CD14-positive monocyte (primary cell): ENCODE measurements at regions not wholly inside any gene's neighbourhood (a gene's known extent, or its start where the extent isn't known, plus 50 kb on each side); places are given as distances from the start of the nearest gene placed in this dataset.

Experiments
- DNase-seq, 3 donors: peaks; one replicate each; pipeline ENCODE4 v3.0.0-alpha.2; 2011 to 2022
- H2AFZ ChIP-seq: 2 replicates; pipeline ENCODE4 v1.6.0; 2012; ENCODE audit warnings: mild to moderate bottlenecking, low read depth, low read length, inconsistent platforms; ENCODE audit not compliant: insufficient read depth, poor library complexity, severe bottlenecking
- H3K27ac ChIP-seq, 2 donors: 1 replicate in 1 of 2; 2 replicates in 1 of 2; pipeline ENCODE4 v1.5.1; 2012 to 2013; ENCODE audit warnings: low read length in 2 of 2, control low read depth in 1 of 2, inconsistent platforms in 1 of 2, low read depth in 1 of 2, mild to moderate bottlenecking in 1 of 2
- H3K27me3 ChIP-seq, 2 donors: one replicate each; pipeline versions ENCODE4 v1.6.0 to v1.6.1; 2011 to 2013; ENCODE audit warnings: low read length in 2 of 2; ENCODE audit not compliant: control insufficient read depth in 2 of 2, insufficient read depth in 2 of 2
- H3K36me3 ChIP-seq, 2 donors: replicated peaks in 1 of 2; 1 replicate in 1 of 2; 2 replicates in 1 of 2; pipeline versions ENCODE4 v1.5.1 to v1.6.1; 2012 to 2013; ENCODE audit warnings: low read length in 2 of 2, control low read depth in 1 of 2, inconsistent platforms in 1 of 2, mild to moderate bottlenecking in 1 of 2; ENCODE audit not compliant: insufficient read depth in 2 of 2, control insufficient read depth in 1 of 2
- H3K4me1 ChIP-seq, 2 donors: 1 replicate in 1 of 2; 2 replicates in 1 of 2; pipeline versions ENCODE4 v1.5.1 to v1.6.1; 2012 to 2013; ENCODE audit warnings: low read length in 2 of 2, control low read depth in 1 of 2, inconsistent platforms in 1 of 2, mild to moderate bottlenecking in 1 of 2, moderate library complexity in 1 of 2; ENCODE audit not compliant: insufficient read depth in 2 of 2, control insufficient read depth in 1 of 2
- H3K4me2 ChIP-seq: replicated peaks from 2 replicates; pipeline ENCODE3; 2012; ENCODE audit warnings: low read length, moderate library complexity, mild to moderate bottlenecking; ENCODE audit not compliant: poor library complexity, severe bottlenecking; ENCODE audit errors: extremely low read depth
- H3K4me3 ChIP-seq, 3 experiments: fragments of 200-600 bp in 1 of 3; sonication (generic) in 1 of 3; replicated peaks in 1 of 3; 1 replicate in 2 of 3; 2 replicates in 1 of 3; pipeline ENCODE4 v1.5.1; 2011 to 2013; ENCODE audit warnings: low read length in 3 of 3, mild to moderate bottlenecking in 3 of 3, control low read depth in 2 of 3, low read depth in 2 of 3, inconsistent platforms in 1 of 3, moderate library complexity in 1 of 3
- H3K79me2 ChIP-seq: 2 replicates; pipeline ENCODE4 v1.6.0; 2012; ENCODE audit warnings: mild to moderate bottlenecking, control low read depth, inconsistent platforms, low read length, moderate library complexity; ENCODE audit not compliant: insufficient read depth
- H3K9ac ChIP-seq: 2 replicates; pipeline ENCODE4 v1.6.0; 2017; ENCODE audit warnings: low read length, mild to moderate bottlenecking; ENCODE audit not compliant: insufficient read depth, poor library complexity, severe bottlenecking
- H3K9me3 ChIP-seq, 2 donors: replicated peaks in 1 of 2; 1 replicate in 1 of 2; 2 replicates in 1 of 2; pipeline versions ENCODE4 v1.5.1 to v1.6.1; 2012 to 2013; ENCODE audit warnings: low read length in 2 of 2, control low read depth in 1 of 2; ENCODE audit not compliant: control insufficient read depth in 1 of 2, insufficient read depth in 1 of 2
- H4K20me1 ChIP-seq: 2 replicates; pipeline ENCODE4 v1.6.0; 2012; ENCODE audit warnings: mild to moderate bottlenecking, low read length, control low read depth, moderate library complexity; ENCODE audit not compliant: insufficient read depth
- H3K27ac Mint-ChIP-seq, 7 donors: one replicate each; pipeline ENCODE4 v1.8.0; 2020; ENCODE audit warnings: mild to moderate bottlenecking in 7 of 7, mixed read lengths in 7 of 7, moderate library complexity in 6 of 7, inconsistent platforms in 2 of 7
- H3K27me3 Mint-ChIP-seq, 3 donors: one replicate each; pipeline ENCODE4 v1.8.0; 2021 to 2022; ENCODE audit warnings: low read depth in 3 of 3, mild to moderate bottlenecking in 3 of 3, mixed read lengths in 3 of 3, moderate library complexity in 3 of 3, inconsistent platforms in 1 of 3
- H3K36me3 Mint-ChIP-seq, 2 donors: one replicate each; pipeline ENCODE4 v1.8.0; 2020; ENCODE audit warnings: mixed read lengths in 2 of 2, inconsistent platforms in 1 of 2, mild to moderate bottlenecking in 1 of 2
- H3K4me1 Mint-ChIP-seq: one replicate; pipeline ENCODE4 v1.8.0; 2020; ENCODE audit warnings: mild to moderate bottlenecking, mixed read lengths
- H3K4me3 Mint-ChIP-seq, 2 donors: one replicate each; pipeline ENCODE4 v1.8.0; 2020; ENCODE audit warnings: mild to moderate bottlenecking in 2 of 2, mixed read lengths in 2 of 2, moderate library complexity in 1 of 2
- H3K9me3 Mint-ChIP-seq, 7 donors: one replicate each; pipeline ENCODE4 v1.8.0; 2020 to 2022; ENCODE audit warnings: mixed read lengths in 7 of 7, mild to moderate bottlenecking in 6 of 7, moderate library complexity in 6 of 7, inconsistent platforms in 2 of 7
- CTCF ChIP-seq: fragments of 200-600 bp; IDR thresholded peaks from one replicate; pipeline ENCODE4 v1.8.0; 2022; ENCODE audit warnings: antibody characterized with exemption, mild to moderate bottlenecking
- WGBS: methylation state at CpG from one replicate; pipeline ENCODE4 v1.1.5; 2013; ENCODE audit warnings: missing lambda C conversion rate; ENCODE audit not compliant: insufficient coverage; 5-methylcytosine and 5-hydroxymethylcytosine counted together
- intact Hi-C, 2 donors: fragments of 100-400 bp; cut with micrococcal nuclease; formaldehyde crosslinking; loops; one replicate each; pipeline versions ENCODE4 v1.15.0 to v1.15.1; 2023

GRCh38 chr22:48557473-48557872, 1270.2 kb downstream of the BRD1 start:
- WGBS, result 95% methylated on average over 11 of the region's 11 CpGs

GRCh38 chr22:48556751-48557150, 1270.9 kb downstream of the BRD1 start:
- DNase-seq, result no peak
- Histone ChIP-seq H3K4me2 (no peak overlapping the region), H2AFZ (no peak overlapping the region), H3K27ac (no peak overlapping the region), H3K27me3 (no peaks in the 10 kb centered on the region), H3K9me3 (no peaks in the 10 kb centered on the region), H3K79me2 (no peaks in the 10 kb centered on the region), H3K4me3 (no peak overlapping the region), H4K20me1 (no peaks in the 10 kb centered on the region), H3K4me1 (no peaks in the 10 kb centered on the region), H3K36me3 (no peaks in the 10 kb centered on the region), H3K9ac (no peak overlapping the region)
- H3K9me3 Mint-ChIP-seq, result peaks cover 0 to 9% (median 0%) of the 10 kb centered on the region in 7 donors
- intact Hi-C loops, result no loop called here
- no peak overlapping the region for H3K4me3 Mint-ChIP-seq
- 89% methylated on average over 11 of the region's 12 CpGs for WGBS
- H3K36me3 Mint-ChIP-seq, result no peaks in the 10 kb centered on the region
- H3K27ac Mint-ChIP-seq, result no peak overlapping the region
- H3K27me3 Mint-ChIP-seq, result peaks cover 0 to 8% (median 1%) of the 10 kb centered on the region in 3 donors
- H3K4me1 Mint-ChIP-seq, result no peaks in the 10 kb centered on the region
- no peak for TF ChIP-seq CTCF

More at GRCh38 chr22:48557473-48557872, 1270.2 kb downstream of the BRD1 start:
- Histone ChIP-seq H2AFZ (no peak overlapping the region), H3K4me3 (no peak overlapping the region), H3K79me2 (no peaks in the 10 kb centered on the region), H3K4me2 (no peak overlapping the region), H3K9ac (no peak overlapping the region), H3K9me3 (no peaks in the 10 kb centered on the region), H3K4me1 (no peaks in the 10 kb centered on the region), H3K36me3 (no peaks in the 10 kb centered on the region), H4K20me1 (no peaks in the 10 kb centered on the region), H3K27ac (no peak overlapping the region), H3K27me3 (no peaks in the 10 kb centered on the region)
- peaks cover 0 to 8% (median 1%) of the 10 kb centered on the region in 3 donors for H3K27me3 Mint-ChIP-seq
- peaks cover 0 to 9% (median 0%) of the 10 kb centered on the region in 7 donors for H3K9me3 Mint-ChIP-seq
- H3K4me1 Mint-ChIP-seq, result no peaks in the 10 kb centered on the region
- no peak for DNase-seq
- H3K4me3 Mint-ChIP-seq, result no peak overlapping the region
- H3K36me3 Mint-ChIP-seq, result no peaks in the 10 kb centered on the region
- intact Hi-C loops, result no loop called here
- no peak overlapping the region for H3K27ac Mint-ChIP-seq
- no peak for TF ChIP-seq CTCF
